T1000 (cell line): ENCODE measurements at regions not wholly inside any gene's neighbourhood (a gene's known extent, or its start where the extent isn't known, plus 50 kb on each side); places are given as distances from the start of the nearest gene placed in this dataset.

Source experiments
- DNase-seq: peaks from one replicate; lab custom pipeline; 2025; ENCODE audit warnings: mixed read lengths; lab: John Stamatoyannopoulos, UW

GRCh38 chr12:69096669-69097335, 142.6 kb upstream of the CPSF6 start:
- no peak for DNase-seq

DNA sequence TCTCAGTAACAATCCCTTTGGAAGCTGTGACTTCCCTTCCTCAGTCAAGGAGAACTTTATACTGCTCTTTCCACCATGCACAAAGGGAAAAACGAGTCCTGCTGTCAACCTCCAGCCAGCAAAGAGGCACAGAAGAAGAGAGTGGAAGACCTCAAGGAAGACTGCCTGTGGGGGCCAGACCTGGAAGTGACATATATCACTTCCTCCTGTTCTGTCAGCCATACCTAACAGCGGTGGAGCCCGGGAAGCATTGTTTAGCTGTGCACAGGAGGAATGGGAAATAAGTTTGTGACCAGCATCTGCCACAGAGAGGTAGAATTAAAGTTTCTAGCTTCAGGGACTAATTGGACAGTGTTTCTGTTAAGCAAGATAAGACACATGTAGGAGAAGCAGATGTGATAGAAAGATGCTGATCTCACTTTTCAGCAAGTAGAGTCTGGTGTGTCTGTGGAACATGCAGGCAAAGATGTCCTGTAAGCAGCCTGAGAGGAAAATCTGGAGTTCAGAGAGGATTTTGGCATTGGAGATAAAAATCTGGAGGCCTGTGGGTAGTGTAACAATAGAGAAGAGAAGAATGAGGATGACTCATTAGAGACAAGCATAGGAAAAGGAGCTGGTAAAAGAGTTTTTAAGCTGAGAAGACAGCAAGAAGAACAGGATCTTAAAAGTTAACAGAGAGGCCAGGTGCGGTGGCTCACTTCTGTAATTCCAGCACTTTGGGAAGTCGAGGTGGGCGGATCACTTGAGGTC, 141.6 kb upstream of the CPSF6 start:
- DNase-seq, result no peak

- DNase-seq, result no peak
These were observed 140.1 kb upstream of the CPSF6 start for GRCh38 chr12:69099201-69099837.

DNA sequence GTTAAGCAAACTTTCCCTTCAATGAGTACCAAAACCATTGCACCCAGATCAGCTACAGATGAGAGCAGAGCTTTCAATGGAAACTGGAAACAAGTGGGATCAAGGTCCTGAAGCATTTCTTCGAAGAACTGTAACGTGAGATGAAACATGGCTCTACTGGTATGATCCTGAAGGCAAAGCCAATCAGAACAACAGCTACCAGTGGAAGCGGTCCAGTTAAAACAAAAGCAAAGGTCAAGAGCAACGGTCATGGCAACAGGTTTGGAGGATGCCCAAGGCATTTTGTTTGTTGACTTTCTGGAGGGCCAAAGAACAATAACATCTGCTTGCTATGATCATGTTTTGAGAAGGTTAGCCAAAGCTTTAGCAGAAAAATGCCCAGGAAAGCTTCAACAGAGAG, 137.9 kb upstream of the CPSF6 start:
- peak; percentile 94 for DNase-seq

DNA sequence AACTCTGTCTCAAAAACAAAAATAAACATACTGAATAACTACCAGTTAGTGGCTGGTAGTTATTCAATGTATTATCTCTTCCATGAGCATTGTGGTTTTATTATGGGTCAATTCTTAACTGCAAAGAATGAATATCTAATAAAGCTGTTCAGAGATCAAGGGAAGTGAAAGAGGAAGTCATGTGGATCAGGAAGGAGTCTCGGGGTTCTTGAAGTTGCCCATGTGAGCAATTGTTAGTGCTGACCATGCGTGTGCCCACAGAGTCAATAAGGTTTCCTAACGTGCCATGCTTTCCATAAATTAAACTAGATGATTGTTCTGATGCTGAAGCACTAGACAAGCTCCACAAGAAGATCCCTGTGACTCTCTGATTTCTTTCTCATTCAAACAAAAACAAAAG, 136.5 kb upstream of the CPSF6 start:
- no peak for DNase-seq

DNA sequence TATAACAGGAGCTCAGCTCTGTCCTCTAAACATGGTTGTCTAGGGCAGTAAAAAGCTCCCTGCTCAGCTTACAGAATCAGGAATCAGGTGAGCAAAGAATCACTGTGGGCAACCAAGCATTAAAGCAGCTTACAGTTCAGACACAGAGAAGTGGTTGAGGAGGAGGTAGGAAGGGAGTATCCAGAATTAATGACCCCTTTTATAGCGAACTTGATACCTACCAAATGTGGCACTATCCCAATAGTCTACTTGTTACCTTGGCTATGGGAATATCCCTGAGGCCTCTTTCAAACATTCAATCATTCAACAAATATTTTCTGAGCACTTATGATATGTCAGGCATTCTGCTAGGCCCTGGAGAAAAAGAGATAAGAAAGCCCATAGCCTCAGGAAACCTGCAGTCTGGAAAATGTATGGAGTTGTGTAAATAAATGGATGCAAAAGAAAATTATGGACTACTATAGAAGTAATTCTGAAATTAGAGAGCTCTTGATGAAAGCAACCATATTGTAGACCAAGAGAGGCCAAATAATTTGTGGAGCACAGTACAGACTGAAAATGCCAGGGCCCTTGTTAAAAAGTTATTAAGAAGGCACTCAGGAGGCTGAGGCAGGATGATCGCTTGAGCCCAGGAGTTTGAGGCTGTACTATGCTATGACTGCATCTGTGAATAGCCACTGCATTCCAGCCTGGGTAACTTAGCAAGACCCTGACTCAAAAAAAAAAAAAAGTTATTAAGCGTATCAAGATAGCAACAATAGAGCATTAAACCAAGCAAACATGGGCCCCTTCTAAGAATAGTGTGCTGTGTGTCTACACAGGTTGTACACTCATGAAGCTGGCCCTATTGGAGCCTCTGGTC, 134.0 kb upstream of the CPSF6 start:
- no peak for DNase-seq

- no peak for DNase-seq
These were observed 132.8 kb upstream of the CPSF6 start for GRCh38 chr12:69106482-69107118.

DNA sequence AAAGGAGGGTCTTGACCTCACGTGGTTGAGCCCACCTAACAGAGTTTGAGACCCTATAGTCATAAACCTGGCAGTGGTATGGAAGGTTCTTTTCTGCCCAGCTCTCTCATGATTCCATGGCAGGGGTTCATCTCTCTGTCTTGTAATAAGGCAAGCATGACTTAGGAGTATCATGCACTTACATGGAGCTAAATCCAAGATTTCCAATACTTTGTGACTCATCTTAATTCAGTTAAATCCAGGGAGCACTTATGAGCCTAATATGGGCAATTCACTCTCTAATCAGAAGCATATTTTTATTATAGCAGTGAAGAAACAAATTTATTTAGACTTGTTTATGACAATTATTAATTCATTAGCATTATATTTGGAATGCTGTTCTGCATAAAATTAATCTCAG, 131.8 kb upstream of the CPSF6 start:
- no peak for DNase-seq

GRCh38 chr12:69108037-69108436, 131.3 kb upstream of the CPSF6 start:
- no peak for DNase-seq

DNA sequence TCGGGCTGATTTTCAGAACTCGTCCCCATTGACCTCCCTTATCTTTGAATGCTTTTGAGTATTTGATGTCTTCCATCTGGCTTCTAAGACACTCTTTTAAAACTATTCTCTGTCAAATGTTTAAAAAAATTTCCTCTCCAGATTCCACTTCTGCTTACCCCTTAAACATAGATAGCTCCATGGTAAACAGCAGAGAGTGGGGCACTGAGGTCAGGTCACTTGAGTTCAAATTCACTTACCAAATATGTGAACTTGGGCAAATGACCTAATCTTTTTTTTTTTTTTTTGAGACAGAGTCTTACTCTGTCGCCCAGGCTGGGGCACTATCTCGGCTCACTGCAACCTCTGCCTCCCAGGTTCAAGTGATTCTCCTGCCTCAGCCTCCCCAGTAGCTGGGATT, 126.8 kb upstream of the CPSF6 start:
- DNase-seq, result no peak

DNA sequence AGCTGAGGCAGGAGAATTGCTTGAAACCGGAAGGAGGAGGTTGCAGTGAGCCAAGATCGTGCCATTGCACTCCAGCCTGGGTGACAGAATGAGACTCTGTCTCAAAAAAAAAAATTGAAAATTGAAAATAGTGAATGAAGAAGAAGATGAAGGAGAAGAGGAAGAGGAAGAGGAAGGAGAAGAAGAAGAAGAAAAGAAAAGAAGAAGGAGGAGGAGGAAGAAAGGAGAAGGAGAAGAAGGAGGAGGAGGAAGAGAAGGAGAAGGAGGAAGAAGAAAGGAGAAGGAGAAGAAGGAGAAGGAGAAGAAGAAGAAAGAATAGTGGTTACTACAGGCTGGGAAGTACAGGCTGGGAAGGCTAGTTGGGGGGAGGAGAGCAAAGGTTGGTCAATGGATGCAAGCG, 124.3 kb upstream of the CPSF6 start:
- DNase-seq, result no peak

DNA sequence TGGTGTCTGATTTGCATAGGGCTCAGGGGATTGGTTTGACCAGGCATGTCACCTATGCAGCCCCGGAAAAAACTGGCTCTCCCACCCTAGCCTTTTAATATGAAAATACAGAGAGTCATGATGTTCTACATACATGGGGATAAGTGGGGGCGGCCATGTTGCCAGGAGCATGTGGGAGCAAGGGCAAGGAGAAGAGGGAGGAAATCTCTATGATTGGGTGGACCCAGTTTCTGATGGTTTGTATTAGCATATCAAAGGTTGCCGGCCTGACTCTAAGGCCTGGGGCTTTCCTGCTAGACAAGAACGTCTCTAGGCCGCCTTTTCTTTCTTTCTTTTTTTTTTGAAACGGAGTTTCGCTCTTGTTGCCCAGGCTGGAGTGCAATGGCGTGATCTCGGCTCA, 123.4 kb upstream of the CPSF6 start:
- no peak for DNase-seq

GRCh38 chr12:69117566-69118266, 121.7 kb upstream of the CPSF6 start:
- no peak for DNase-seq

GRCh38 chr12:69118516-69118915, 120.9 kb upstream of the CPSF6 start:
- no peak for DNase-seq

DNA sequence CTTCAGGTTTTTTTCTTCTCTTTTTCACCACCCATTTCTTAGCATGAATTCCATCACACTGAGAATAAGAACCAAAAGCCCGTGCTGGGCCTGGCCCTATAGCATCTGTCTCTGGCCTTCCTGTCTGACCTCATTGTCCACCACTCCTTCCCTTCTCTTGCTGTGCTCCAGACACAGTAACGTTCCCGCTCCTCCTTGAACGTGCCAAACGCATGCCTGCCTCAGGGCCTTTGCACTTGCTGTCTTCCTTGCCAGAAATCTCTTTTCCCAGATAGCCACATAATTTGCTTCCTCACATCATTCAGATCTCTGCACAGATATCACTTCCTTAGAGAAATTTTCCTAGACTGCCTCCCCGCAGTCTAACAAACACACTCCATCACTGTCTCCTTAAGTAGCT, 119.6 kb upstream of the CPSF6 start:
- no peak for DNase-seq

DNA sequence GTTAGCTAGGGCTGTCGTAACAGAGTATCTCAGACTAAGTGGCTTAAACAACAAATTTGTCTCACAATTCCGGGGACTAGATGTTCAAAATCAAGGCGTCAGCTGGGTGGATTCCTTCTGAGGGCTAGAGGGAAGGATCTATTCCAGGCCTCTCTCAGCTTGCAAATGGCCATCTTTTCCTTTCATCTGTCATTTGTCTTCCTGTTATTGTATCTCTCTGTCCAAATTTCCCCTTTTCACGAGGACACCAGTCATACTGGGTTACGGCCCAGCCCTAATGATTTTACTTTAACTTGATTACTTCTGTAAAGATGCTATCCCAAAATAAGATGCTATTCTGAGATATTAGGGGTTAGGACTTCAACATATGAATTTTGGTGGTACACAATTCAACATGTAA, 119.0 kb upstream of the CPSF6 start:
- no peak for DNase-seq

- DNase-seq, result no peak
These were observed 116.1 kb upstream of the CPSF6 start for GRCh38 chr12:69123311-69123710.

- DNase-seq, result no peak
These were observed 115.3 kb upstream of the CPSF6 start for GRCh38 chr12:69123919-69124638.

DNA sequence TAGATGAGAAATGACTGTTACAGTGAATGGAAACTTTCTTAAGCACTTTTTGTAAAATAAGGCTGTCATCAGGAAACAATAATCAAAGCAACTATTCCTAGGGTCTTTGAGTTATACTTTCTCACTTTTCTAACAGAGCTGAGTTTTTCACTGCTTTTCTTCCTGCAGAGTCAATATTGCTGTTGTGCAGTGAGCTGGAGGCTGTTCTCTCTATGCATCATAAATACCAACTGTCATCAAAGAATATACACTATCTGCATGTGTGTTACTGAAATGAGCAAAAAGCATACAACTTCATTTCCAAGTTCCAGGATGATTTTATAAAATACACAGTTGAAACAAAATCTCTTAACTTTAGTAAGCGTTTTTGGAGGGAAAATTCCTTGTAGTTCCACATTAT, 110.4 kb upstream of the CPSF6 start:
- no peak for DNase-seq

- no peak for DNase-seq
These were observed 109.8 kb upstream of the CPSF6 start for GRCh38 chr12:69129564-69129963.

GRCh38 chr12:69130064-69130463, 109.3 kb upstream of the CPSF6 start:
- no peak for DNase-seq
